H1 (cell line): ENCODE measurements at regions not wholly inside any gene's neighbourhood (a gene's known extent, or its start where the extent isn't known, plus 50 kb on each side); places are given as distances from the start of the nearest gene placed in this dataset.

Source experiments
- CTCF ChIA-PET: fragments of 300-600 bp; sonication (Branson Sonifier 250); formaldehyde crosslinking; loops from one replicate; lab custom pipeline; 2021; ENCODE audit not compliant: partially characterized antibody; lab: Charles Lee
- POLR2A ChIA-PET: fragments of 300-600 bp; sonication (Branson Sonifier 250); formaldehyde crosslinking; loops from one replicate; lab custom pipeline; 2021; ENCODE audit warnings: inconsistent platforms; ENCODE audit not compliant: partially characterized antibody; lab: Charles Lee
- DNase-seq, 2 experiments: peaks; one replicate each; pipeline versions ENCODE4 v3.0.0 to v3.0.0-alpha.2; 2010 to 2022; ENCODE audit warnings: low spot score in 2 of 2, low read depth in 1 of 2, mixed read lengths in 1 of 2
- FAIRE-seq: peaks from 2 replicates; lab custom pipeline; 2011; peaks lifted over from hg19 to GRCh38; lab: Jason Lieb, UNC
- H2AFZ ChIP-seq: 2 replicates; pipeline ENCODE4 v1.8.1; 2012; ENCODE audit warnings: low read length, inconsistent platforms
- H2AK5ac ChIP-seq: 2 replicates; pipeline ENCODE4 v1.6.1; 2013; ENCODE audit warnings: low read depth, low read length
- H2BK120ac ChIP-seq: replicated peaks from 2 replicates; pipeline ENCODE3; 2013; ENCODE audit warnings: low read depth, low read length, inconsistent platforms
- H2BK12ac ChIP-seq: 2 replicates; pipeline ENCODE4 v1.6.1; 2013; ENCODE audit warnings: low read depth, low read length
- H2BK15ac ChIP-seq: 2 replicates; pipeline ENCODE4 v1.6.1; 2013; ENCODE audit warnings: low read length
- H2BK20ac ChIP-seq: 2 replicates; pipeline ENCODE4 v1.6.1; 2013; ENCODE audit warnings: low read length
- H2BK5ac ChIP-seq: 2 replicates; pipeline ENCODE4 v1.6.1; 2013; ENCODE audit warnings: low read depth, low read length
- H3K14ac ChIP-seq: 2 replicates; pipeline ENCODE4 v1.6.1; 2013; ENCODE audit warnings: inconsistent platforms; ENCODE audit not compliant: insufficient read length
- H3K18ac ChIP-seq: 2 replicates; pipeline ENCODE4 v1.6.1; 2013; ENCODE audit warnings: low read length; ENCODE audit errors: extremely low read depth
- H3K23ac ChIP-seq: 2 replicates; pipeline ENCODE4 v1.6.1; 2013; ENCODE audit warnings: inconsistent platforms; ENCODE audit not compliant: insufficient read length
- H3K23me2 ChIP-seq: 2 replicates; pipeline ENCODE4 v1.6.1; 2013; ENCODE audit warnings: low read depth, low read length
- H3K27ac ChIP-seq: 2 replicates; pipeline ENCODE4 v1.6.1; 2011; ENCODE audit warnings: low read depth, low read length, inconsistent platforms
- H3K27me3 ChIP-seq, 4 experiments: replicated peaks in 1 of 4; 1 replicate in 1 of 4; 2 replicates in 3 of 4; pipeline versions ENCODE4 v1.6.1 to v1.8.1; 2011 to 2013; ENCODE audit warnings: low read length in 3 of 4, mild to moderate bottlenecking in 3 of 4, inconsistent platforms in 2 of 4, mixed read lengths in 2 of 4, moderate library complexity in 1 of 4; ENCODE audit not compliant: control insufficient read depth in 3 of 4, insufficient read depth in 3 of 4; ENCODE audit errors: extremely low read depth in 1 of 4
- H3K36me3 ChIP-seq, 4 experiments: 2 replicates each; pipeline versions ENCODE4 v1.6.1 to v1.8.1; 2011 to 2013; ENCODE audit warnings: mild to moderate bottlenecking in 4 of 4, low read length in 3 of 4, moderate library complexity in 2 of 4, control low read depth in 1 of 4, inconsistent platforms in 1 of 4; ENCODE audit not compliant: insufficient read depth in 4 of 4, control insufficient read depth in 2 of 4
- H3K4ac ChIP-seq: replicated peaks from 2 replicates; pipeline ENCODE3; 2013; ENCODE audit warnings: low read length, low read depth, mixed read lengths, inconsistent platforms; ENCODE audit not compliant: insufficient read length
- H3K4me1 ChIP-seq, 4 experiments: replicated peaks in 1 of 4; 1 replicate in 1 of 4; 2 replicates in 3 of 4; pipeline versions ENCODE4 v1.6.1 to v1.8.1; 2011 to 2013; ENCODE audit warnings: low read length in 3 of 4, inconsistent platforms in 2 of 4, mixed read lengths in 1 of 4; ENCODE audit not compliant: insufficient read depth in 4 of 4, control insufficient read depth in 3 of 4
- H3K4me2 ChIP-seq, 2 experiments: 2 replicates each; pipeline versions ENCODE4 v1.6.1 to v1.8.1; 2011 to 2013; ENCODE audit warnings: low read depth in 2 of 2, low read length in 2 of 2, control low read depth in 1 of 2, inconsistent platforms in 1 of 2, mild to moderate bottlenecking in 1 of 2; ENCODE audit not compliant: insufficient read depth in 1 of 2
- H3K4me3 ChIP-seq, 4 experiments: fragments of 200-600, 300-600 bp in 1 of 4; sonication (generic), shearing (Covaris generic), sonication (Bioruptor Twin) in 1 of 4; 2 replicates each; pipeline versions ENCODE4 v1.5.1 to v1.8.1; 2011 to 2016; ENCODE audit warnings: low read length in 4 of 4, low read depth in 3 of 4, control low read depth in 2 of 4, inconsistent platforms in 2 of 4, mild to moderate bottlenecking in 2 of 4, mixed read lengths in 1 of 4, moderate library complexity in 1 of 4; ENCODE audit not compliant: insufficient read depth in 2 of 4; ENCODE audit errors: extremely low read depth in 1 of 4
- H3K56ac ChIP-seq: replicated peaks from 2 replicates; pipeline ENCODE3; 2013; ENCODE audit warnings: low read depth, mild to moderate bottlenecking, mixed read lengths, low read length, inconsistent platforms; ENCODE audit not compliant: insufficient read length
- H3K79me1 ChIP-seq: 2 replicates; pipeline ENCODE4 v1.6.1; 2013; ENCODE audit warnings: low read depth, low read length, control low read depth
- H3K79me2 ChIP-seq, 2 experiments: 2 replicates each; pipeline versions ENCODE4 v1.6.1 to v1.8.1; 2012 to 2013; ENCODE audit warnings: low read length in 2 of 2, mild to moderate bottlenecking in 2 of 2, inconsistent platforms in 1 of 2; ENCODE audit not compliant: insufficient read depth in 2 of 2, control insufficient read depth in 1 of 2
- H3K9ac ChIP-seq, 4 experiments: replicated peaks in 1 of 4; 1 replicate in 1 of 4; 2 replicates in 3 of 4; pipeline versions ENCODE4 v1.6.1 to v1.8.1; 2011 to 2013; ENCODE audit warnings: low read depth in 3 of 4, low read length in 3 of 4, control low read depth in 2 of 4, mild to moderate bottlenecking in 2 of 4, moderate library complexity in 2 of 4, inconsistent platforms in 1 of 4; ENCODE audit errors: extremely low read depth in 1 of 4
- H3K9me3 ChIP-seq, 2 experiments: 2 replicates each; pipeline versions ENCODE4 v1.6.1 to v1.8.1; 2012 to 2013; ENCODE audit warnings: mild to moderate bottlenecking in 2 of 2, moderate library complexity in 2 of 2, control low read depth in 1 of 2, inconsistent platforms in 1 of 2, low read depth in 1 of 2, low read length in 1 of 2, mixed read lengths in 1 of 2; ENCODE audit not compliant: insufficient read depth in 2 of 2
- H4K20me1 ChIP-seq, 2 experiments: replicated peaks in 1 of 2; 2 replicates each; pipeline versions ENCODE3 to v1.8.1; 2011 to 2013; ENCODE audit warnings: inconsistent platforms in 2 of 2, low read length in 2 of 2, mild to moderate bottlenecking in 1 of 2; ENCODE audit not compliant: insufficient read depth in 2 of 2, control insufficient read depth in 1 of 2
- H4K5ac ChIP-seq: 2 replicates; pipeline ENCODE4 v1.6.1; 2013; ENCODE audit warnings: low read length, low read depth, mixed read lengths, inconsistent platforms; ENCODE audit not compliant: insufficient read length
- H4K8ac ChIP-seq: 2 replicates; pipeline ENCODE4 v1.8.0; 2013; ENCODE audit warnings: mild to moderate bottlenecking, moderate library complexity, low read length, inconsistent platforms; ENCODE audit not compliant: insufficient read depth; ENCODE audit errors: extremely low read depth
- H4K91ac ChIP-seq: replicated peaks from 2 replicates; pipeline ENCODE3; 2013; ENCODE audit warnings: low read length, mixed read lengths, inconsistent platforms; ENCODE audit not compliant: insufficient read length
- BCL11A ChIP-seq, 2 experiments: IDR thresholded peaks; one replicate each; pipeline ENCODE4 v1.6.1; 2011; ENCODE audit warnings: low read depth in 2 of 2, low read length in 2 of 2, mild to moderate bottlenecking in 2 of 2
- CTBP2 ChIP-seq: IDR thresholded peaks from 2 replicates; pipeline ENCODE4 v1.7.0; 2011; ENCODE audit warnings: borderline replicate concordance, mild to moderate bottlenecking, moderate library complexity, mixed read lengths, low read length; ENCODE audit not compliant: insufficient read depth, insufficient read length
- E2F6 ChIP-seq: IDR thresholded peaks from 2 replicates; pipeline ENCODE4 v1.6.1; 2012; ENCODE audit warnings: inconsistent platforms
- KDM1A ChIP-seq: fragments of 200-600, 300-600 bp; sonication (generic); IDR thresholded peaks from 2 replicates; pipeline ENCODE4 v1.7.1; 2016; ENCODE audit warnings: mild to moderate bottlenecking, low read length, borderline replicate concordance
- NANOG ChIP-seq: IDR thresholded peaks from 2 replicates; pipeline ENCODE4 v1.6.1; 2011; ENCODE audit warnings: low read length, low read depth, mild to moderate bottlenecking, inconsistent platforms; ENCODE audit not compliant: insufficient read depth, poor library complexity, severe bottlenecking
- POU5F1 ChIP-seq: IDR thresholded peaks from 2 replicates; pipeline ENCODE4 v1.6.1; 2011; ENCODE audit warnings: low read depth, mild to moderate bottlenecking, low read length, moderate library complexity
- RFX5 ChIP-seq: IDR thresholded peaks from 2 replicates; pipeline ENCODE4 v1.6.1; 2011; ENCODE audit warnings: low read depth, low read length, improper control_type of control experiment, borderline replicate concordance
- SIN3A ChIP-seq, 2 experiments: IDR thresholded peaks in 1 of 2; conservative IDR thresholded peaks in 1 of 2; 2 replicates each; pipeline ENCODE4 v1.6.1; 2011 to 2012; ENCODE audit warnings: low read length in 2 of 2, improper control_type of control experiment in 1 of 2, low read depth in 1 of 2, mild to moderate bottlenecking in 1 of 2
- TCF12 ChIP-seq: IDR thresholded peaks from 2 replicates; pipeline ENCODE4 v1.6.1; 2011; ENCODE audit warnings: low read depth, mild to moderate bottlenecking, low read length
- WGBS, 2 experiments: shearing (Covaris generic) in 1 of 2; methylation state at CpG; one replicate each; pipeline versions ENCODE4 v1.1.6 to v1.1.7; 2013 to 2015; ENCODE audit warnings: low lambda C conversion rate in 2 of 2, mixed read lengths in 2 of 2, inconsistent platforms in 1 of 2, low coverage in 1 of 2, missing lambda C conversion rate in 1 of 2; ENCODE audit not compliant: insufficient replicate concordance in 2 of 2, insufficient coverage in 1 of 2, insufficient read length in 1 of 2; ENCODE audit errors: extremely low coverage in 1 of 2, missing lambda C conversion rate in 1 of 2; 5-methylcytosine and 5-hydroxymethylcytosine counted together
- TF ChIP-seq, protein P1 (sequence below), 3 experiments: IDR thresholded peaks; 1 replicate in 2 of 3; 2 replicates in 1 of 3; pipeline versions ENCODE4 v1.5.1 to v1.6.1; 2011; ENCODE audit warnings: low read length in 3 of 3, mild to moderate bottlenecking in 3 of 3, inconsistent platforms in 2 of 3, low read depth in 1 of 3, moderate library complexity in 1 of 3; ENCODE audit not compliant: insufficient read depth in 1 of 3; ENCODE audit errors: control extremely low read depth in 1 of 3

- no peak overlapping the region for H3K56ac ChIP-seq
- H3K4me1 ChIP-seq, result no peaks in the 10 kb centered on the region
- H4K5ac ChIP-seq, result no peak overlapping the region
- H3K14ac ChIP-seq, result no peak overlapping the region
- H3K4ac ChIP-seq, result no peak overlapping the region
- no peak overlapping the region for H3K27ac ChIP-seq
- no peak overlapping the region for H4K91ac ChIP-seq
- no peaks in the 10 kb centered on the region for H3K79me2 ChIP-seq
- no peak overlapping the region for H3K9ac ChIP-seq
- no peaks in the 10 kb centered on the region for H3K79me1 ChIP-seq
- H2AFZ ChIP-seq, result no peak overlapping the region
- H3K27me3 ChIP-seq, result no peaks in the 10 kb centered on the region
- no peak overlapping the region for H3K18ac ChIP-seq
- H3K4me3 ChIP-seq, result no peak overlapping the region
- no peak overlapping the region for H2AK5ac ChIP-seq
- H3K36me3 ChIP-seq, result no peaks in the 10 kb centered on the region
- no peak overlapping the region for H2BK120ac ChIP-seq
- FAIRE-seq, result no peak
- H4K20me1 ChIP-seq, result no peaks in the 10 kb centered on the region
- no peaks in the 10 kb centered on the region for H3K9me3 ChIP-seq
- no peak overlapping the region for H3K4me2 ChIP-seq
- H2BK12ac ChIP-seq, result no peak overlapping the region
- no peak overlapping the region for H2BK5ac ChIP-seq
- WGBS, 2 experiments, result 92% methylated on average over 3 of the region's 3 CpGs; no CpG with 5 or more reads in 1 of the 2 experiments
- H4K8ac ChIP-seq, result no peak overlapping the region
- H3K23ac ChIP-seq, result no peak overlapping the region
- TF ChIP-seq POU5F1, result no peak
- no peak for TF ChIP-seq TCF12
- TF ChIP-seq E2F6, result no peak
- no peak for TF ChIP-seq BCL11A (IDR thresholded peaks at IDR 0.05; ENCODE audit: low read depth in 2 of 2, low read length in 2 of 2)
- no peak for TF ChIP-seq RFX5
- TF ChIP-seq SIN3A (conservative IDR thresholded peaks at IDR 0.05 in 1 of 2, IDR thresholded peaks at IDR 0.05 in 1 of 2; ENCODE audit: low read depth in 1 of 2, low read length in 2 of 2), result no peak
- TF ChIP-seq KDM1A, result no peak
- no peak for TF ChIP-seq CTBP2
- no peak for TF ChIP-seq NANOG
- TF ChIP-seq, protein P1, sequence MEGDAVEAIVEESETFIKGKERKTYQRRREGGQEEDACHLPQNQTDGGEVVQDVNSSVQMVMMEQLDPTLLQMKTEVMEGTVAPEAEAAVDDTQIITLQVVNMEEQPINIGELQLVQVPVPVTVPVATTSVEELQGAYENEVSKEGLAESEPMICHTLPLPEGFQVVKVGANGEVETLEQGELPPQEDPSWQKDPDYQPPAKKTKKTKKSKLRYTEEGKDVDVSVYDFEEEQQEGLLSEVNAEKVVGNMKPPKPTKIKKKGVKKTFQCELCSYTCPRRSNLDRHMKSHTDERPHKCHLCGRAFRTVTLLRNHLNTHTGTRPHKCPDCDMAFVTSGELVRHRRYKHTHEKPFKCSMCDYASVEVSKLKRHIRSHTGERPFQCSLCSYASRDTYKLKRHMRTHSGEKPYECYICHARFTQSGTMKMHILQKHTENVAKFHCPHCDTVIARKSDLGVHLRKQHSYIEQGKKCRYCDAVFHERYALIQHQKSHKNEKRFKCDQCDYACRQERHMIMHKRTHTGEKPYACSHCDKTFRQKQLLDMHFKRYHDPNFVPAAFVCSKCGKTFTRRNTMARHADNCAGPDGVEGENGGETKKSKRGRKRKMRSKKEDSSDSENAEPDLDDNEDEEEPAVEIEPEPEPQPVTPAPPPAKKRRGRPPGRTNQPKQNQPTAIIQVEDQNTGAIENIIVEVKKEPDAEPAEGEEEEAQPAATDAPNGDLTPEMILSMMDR (IDR thresholded peaks at IDR 0.05; ENCODE audit: control extremely low read depth in 1 of 3, insufficient read depth in 1 of 3, low read depth in 1 of 3, low read length in 3 of 3), result no peak
- POLR2A ChIA-PET, result no interaction called here
- CTCF ChIA-PET, result no interaction called here
- H2BK15ac ChIP-seq, result no peak overlapping the region
- no peak overlapping the region for H2BK20ac ChIP-seq
- no peak for DNase-seq
- H3K23me2 ChIP-seq, result no peaks in the 10 kb centered on the region
Observed at GRCh38 chr4:103853146-103853545, 133.4 kb upstream of the TACR3 start.
